NCI-H1436 (cell line): ENCODE measurements at regions not wholly inside any gene's neighbourhood (a gene's known extent, or its start where the extent isn't known, plus 50 kb on each side); places are given as distances from the start of the nearest gene placed in this dataset.

Source experiments
- DNase-seq: peaks from one replicate; lab custom pipeline; 2025; lab: John Stamatoyannopoulos, UW

DNA sequence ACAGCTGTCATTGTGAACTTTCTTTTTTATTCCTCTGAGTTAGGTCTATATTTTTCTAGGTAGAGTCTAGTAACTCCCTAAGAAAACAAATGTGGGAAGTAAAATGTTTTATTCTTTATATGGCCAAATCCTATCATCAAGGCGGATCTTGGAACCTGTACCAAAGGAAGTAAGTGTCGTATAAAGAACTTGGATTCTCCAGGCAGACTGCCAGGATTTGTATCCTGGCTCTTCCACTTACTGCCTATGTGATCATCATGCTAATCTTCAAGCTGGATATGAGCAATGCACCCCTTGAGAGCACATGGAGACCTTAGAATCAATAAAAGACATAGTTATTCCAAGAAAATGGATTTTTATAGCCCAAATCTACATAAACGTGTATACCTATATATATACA lies 286.5 kb downstream of the PCDH17 start:
- DNase-seq = no peak

- DNase-seq = no peak
Observed at GRCh38 chr13:57918913-57919312, 287.4 kb downstream of the PCDH17 start.

DNA sequence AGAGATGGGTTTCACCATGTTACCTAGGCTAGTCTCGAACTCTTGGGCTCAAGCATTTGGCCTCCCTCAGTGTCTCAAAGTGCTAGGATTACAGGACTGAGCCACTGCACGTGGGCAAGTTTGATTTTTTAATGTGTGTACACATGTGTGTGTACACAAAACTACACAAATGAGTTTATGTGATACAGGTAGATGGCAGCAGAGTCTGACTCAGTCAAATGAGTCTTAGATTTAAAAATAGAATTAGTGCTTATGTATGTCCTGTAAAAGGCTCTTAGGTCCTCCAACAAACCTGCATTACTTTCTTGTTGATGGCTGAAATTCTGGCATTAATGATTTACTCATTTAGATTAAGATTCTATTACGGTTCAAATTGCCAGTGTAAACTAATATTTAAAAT lies 293.7 kb downstream of the PCDH17 start:
- no peak for DNase-seq

- no peak for DNase-seq
Observed at GRCh38 chr13:57925751-57926150, 294.2 kb downstream of the PCDH17 start.

- DNase-seq = no peak
Observed at GRCh38 chr13:57932061-57932460, 300.5 kb downstream of the PCDH17 start.

GRCh38 chr13:57933606-57934005 lies 302.1 kb downstream of the PCDH17 start:
- DNase-seq = no peak

- no peak for DNase-seq
Observed at GRCh38 chr13:57935965-57936364, 304.4 kb downstream of the PCDH17 start.

DNA sequence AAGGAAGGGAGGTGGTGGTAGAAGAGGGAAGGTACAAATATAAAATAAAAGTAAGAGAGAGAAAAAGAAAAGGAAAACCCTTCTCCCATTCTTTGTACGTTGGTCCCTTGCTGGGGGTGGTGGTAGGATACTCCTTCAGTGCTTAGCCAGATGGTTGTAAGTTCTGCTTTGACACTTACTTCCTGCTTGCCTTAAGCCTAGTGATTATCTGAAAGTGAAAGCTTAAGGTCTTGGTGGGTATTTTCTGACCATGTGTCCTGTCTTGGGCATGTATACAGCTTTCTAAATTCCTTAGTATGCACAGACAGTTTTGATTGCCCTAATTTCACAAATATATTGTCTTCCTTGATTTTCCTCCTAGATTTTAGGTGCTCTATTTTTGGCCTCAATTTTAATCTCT lies 314.8 kb downstream of the PCDH17 start:
- no peak for DNase-seq

GRCh38 chr13:57948884-57949283 lies 317.3 kb downstream of the PCDH17 start:
- DNase-seq = no peak

DNA sequence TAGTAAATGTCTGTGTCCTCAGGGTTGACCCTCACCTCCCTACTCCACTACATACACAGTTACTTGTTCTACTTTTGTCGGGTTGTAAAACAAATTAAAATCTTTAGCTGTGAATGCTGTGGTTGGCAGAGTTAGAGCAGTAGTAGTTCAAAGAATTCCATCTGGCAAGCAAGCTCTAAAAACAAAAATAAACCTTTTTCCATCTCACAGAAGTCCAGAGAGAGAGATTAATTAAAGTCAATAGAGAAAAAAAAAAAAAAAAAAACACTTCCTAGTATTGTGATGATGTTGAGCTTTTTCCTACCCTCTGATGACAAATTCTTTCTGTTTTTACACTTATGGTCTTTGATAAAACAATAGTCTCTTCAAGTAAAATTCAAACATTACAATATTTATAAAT lies 338.4 kb downstream of the PCDH17 start:
- no peak for DNase-seq

DNA sequence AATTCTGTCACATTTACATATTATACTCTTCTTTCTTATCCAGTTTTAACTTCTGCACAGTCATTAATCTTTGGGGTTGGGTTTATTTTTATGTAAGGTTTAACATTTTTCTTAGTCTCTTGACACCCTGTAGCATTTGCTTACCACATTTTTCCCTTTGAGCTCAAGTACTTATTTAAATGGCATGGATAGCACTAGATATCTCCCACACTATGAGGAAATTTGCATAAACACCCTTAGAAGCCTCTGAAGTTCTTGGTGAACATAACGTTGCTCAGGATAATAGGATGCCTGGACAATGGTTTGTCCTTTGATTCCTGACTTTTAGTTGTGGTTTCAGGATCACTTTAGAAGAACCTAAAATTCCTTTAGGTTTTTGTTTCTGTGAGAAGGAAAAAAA lies 338.9 kb downstream of the PCDH17 start:
- no peak for DNase-seq

DNA sequence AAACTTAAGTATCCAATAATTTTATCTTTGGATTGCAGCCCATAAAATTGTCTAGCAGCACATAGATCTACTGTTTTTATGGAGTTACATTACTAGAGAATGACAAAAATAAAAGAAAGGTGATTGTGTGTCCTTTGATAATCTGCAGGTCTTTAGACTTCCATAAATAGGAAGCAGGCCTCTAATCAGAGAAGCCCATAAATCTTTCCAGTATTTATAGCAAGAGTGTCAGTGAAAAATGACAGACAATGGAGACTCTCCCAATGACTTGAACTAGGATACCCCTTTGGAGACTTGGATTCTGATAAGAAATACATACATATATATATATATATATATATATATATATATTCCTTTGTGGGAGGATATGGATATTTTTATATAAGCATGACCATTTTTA lies 351.2 kb downstream of the PCDH17 start:
- no peak for DNase-seq

DNA sequence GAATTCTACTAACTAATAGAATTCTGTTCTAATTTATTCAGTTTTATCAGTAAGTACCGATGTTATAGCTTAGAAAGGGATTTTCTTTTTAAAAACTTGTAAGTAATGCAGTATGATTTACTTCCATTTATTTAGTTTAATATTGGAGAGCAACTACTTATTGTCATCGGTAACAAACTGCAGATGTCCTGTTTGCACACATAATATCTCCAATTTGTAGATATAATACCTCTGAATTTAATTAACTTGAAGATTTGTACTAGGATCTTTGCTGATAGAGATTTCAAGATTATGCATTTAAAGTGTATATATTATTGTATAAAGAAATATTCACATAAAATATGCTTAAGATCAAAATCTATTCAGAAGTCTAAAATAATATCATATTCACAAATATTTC lies 356.7 kb downstream of the PCDH17 start:
- no peak for DNase-seq

DNA sequence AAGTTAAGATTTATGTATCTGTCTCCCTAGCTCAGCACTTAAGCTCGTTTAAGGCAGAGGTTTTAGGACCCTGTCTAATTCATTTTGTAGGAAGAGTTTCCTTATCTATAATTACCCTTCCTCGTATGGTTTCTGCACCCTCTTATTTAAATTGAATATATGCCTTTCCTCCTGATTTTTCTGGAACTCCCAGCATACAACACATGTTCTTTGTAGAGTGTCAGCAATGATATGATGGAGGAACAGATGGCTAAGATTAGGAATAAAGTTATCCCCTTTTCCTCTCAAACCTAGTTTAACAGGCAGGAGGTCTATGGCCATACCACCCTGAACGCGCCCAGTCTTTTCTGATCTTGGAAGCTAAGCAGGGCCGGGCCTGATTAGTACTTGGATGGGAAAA lies 359.5 kb downstream of the PCDH17 start:
- no peak for DNase-seq

DNA sequence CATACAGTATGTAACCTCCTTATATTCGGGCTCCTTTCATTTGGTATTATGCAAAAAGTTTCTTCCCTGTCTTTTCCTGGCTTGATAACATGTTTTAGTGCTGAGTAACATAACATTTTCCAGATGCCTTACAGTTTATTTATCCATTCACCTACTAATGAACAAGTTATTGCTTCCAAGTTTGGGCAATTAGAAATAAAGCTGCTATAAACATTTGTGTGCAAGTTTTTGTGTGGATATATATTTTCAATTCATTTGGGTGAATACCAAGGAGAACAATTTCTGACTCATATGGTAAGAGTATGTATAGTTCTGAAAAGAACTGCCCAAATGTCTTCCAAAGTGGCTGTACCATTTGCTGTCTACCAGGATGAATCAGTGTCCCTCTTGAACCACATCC lies 360.9 kb downstream of the PCDH17 start:
- DNase-seq = no peak

- no peak for DNase-seq
Observed at GRCh38 chr13:57996717-57997116, 365.2 kb downstream of the PCDH17 start.

- no peak for DNase-seq
Observed at GRCh38 chr13:58004751-58005150, 373.2 kb downstream of the PCDH17 start.

- no peak for DNase-seq
Observed at GRCh38 chr13:58018020-58018419, 386.5 kb downstream of the PCDH17 start.

DNA sequence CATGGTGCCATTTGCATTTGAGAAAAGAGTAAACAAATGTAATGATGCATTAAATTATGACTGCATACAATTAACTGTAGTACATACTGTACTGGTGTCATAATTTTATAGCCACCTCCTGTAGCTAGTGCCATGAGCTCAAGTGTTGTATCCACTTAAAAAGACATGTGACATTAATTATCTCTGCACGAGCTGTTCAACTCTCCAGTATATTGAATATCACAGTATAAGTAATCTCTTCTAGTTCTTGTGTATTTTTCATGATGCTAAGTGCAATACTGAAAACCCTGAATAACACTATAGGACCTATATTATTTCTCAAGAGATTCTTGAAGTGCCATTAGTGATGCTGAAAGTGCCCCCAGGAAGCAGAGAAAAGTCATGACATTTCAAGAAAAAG lies 387.3 kb downstream of the PCDH17 start:
- peak; percentile 36 for DNase-seq

- no peak for DNase-seq
Observed at GRCh38 chr13:58024103-58024502, 392.6 kb downstream of the PCDH17 start.

DNA sequence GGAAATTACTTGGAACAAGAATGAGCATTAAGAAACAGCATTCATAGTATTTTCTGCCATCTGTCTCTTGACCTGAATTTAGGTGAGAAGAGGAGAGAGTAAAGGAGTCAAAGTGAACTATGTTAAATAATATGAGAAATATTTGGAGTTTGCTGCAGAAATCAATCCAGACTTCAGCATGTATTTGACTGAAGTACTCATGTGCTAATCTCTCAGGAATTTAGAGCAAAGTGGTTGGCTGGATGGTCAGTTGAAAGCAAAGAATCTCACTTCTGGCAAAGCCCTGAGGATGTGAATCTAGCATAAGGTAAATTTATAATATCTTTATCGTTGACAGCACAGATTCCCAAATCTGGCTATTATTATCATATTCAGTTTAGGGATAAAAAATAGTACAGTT lies 394.3 kb downstream of the PCDH17 start:
- DNase-seq = no peak

DNA sequence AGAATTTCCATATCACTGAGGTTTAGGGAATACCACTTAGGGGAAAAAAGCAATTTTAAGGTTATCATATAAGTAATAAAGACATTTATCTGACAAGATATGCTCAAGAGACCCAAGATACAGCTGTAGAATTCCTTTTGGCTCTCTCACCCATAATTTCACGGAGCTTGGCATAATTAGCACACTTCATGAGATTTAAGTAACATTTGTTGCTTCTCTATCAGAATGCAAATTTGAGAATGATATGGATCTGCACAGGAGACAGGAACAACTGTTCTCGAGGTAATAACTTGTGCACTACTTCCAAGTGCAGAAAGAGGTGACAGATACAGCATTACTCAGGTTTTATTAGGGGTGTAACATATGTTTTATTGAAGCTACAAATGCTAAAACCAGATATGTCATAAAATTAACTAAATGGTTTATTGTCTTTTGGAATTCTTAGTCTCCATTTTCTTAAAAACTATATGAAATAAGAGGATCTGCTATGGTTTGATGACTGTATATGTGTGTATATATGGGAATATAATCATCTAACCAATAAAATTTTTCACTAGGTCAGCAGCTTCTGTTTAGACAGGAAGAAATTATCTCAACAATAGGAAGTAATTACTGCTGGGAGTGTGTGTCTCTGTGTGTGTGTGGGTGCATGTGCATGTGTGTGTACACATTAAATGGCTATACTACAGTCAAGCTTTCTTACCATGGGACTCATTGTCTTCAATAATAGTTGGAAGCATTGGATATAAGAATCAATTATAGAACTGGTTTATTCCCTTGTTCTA lies 401.3 kb downstream of the PCDH17 start:
- no peak for DNase-seq

GRCh38 chr13:58043971-58044370 lies 412.4 kb downstream of the PCDH17 start:
- no peak for DNase-seq

- no peak for DNase-seq
Observed at GRCh38 chr13:58048670-58049069, 417.1 kb downstream of the PCDH17 start.
